ENCODE measurements at regions not wholly inside any gene's neighbourhood (a gene's known extent, or its start where the extent isn't known, plus 50 kb on each side); places are given as distances from the start of the nearest gene placed in this dataset.
"Not testable (repeated sequence)": the region's sequence is repeated elsewhere in the genome, so short reads cannot be mapped to it uniquely, and the experiment has no call there.

DNA sequence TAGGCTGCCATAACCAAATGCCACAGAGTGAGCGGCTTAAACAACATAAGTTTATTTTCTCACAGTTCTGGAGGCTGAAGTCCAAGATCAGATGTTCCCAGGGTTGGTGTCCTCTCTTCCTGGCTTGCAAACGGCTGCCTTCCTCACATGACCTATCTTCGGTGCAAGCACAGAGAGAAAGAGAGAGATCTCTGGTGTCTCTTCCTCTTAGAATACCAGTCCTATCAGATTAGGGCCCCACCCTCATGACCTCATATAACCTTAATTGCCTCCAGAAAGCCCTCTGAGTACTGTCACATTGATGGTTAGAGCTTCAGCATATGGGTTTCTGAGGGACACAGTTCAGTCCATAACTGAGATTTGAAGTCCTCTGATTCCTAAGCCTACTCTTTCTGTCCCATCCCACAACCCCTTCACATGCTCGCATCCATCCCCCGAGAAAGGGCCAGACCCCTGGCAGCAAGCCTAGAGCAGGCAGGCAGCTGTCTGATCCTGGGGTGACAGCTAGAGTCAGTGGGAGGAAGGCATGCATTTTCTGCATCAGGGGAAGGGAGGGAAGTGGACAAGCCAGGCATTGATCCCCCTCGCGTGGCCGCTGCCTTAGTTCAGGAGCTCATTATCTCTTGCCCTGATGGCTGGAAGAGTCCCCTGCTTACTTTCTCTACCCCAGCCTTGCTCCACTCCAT, 114.1 kb downstream of the FAR1 start:
- DNase-seq: no peak

DNA sequence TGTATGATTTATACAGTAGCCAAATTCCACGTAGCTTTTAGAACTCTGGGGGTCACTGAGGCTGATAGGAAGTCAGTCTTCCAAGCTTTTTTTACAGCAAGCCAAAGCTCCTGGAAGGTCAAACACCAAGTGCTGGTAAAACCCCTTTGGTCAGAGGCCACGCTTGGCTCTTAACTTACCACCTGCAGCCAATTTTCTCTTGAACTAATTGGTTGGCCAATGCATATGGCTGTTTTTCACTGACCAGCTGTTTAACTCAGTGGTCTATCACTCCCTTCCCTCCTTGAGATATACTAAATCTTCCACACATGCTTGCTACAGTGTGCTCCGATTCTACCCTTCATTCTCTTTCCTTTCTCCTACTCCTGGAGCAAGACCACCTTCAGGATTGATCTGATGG, 116.0 kb downstream of the FAR1 start:
- no peak for DNase-seq

DNA sequence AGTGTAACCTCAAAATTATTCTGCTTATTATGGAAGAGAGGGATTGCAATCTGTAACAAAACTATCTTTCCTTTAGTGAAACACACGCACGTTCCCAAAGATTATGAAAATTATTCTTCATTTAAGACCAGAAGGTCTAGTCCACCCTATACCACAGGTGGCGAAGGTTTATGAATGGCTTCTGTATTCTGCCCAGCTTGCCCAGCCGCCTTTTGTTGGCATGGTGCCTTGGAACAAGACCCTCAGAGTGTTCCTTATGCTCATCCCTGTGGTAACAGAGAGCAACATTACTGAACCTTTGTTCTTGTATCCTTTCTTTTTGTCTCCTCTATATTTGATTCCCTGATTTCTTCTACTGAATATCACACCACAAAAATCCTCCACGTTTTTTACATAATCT, 116.4 kb downstream of the FAR1 start:
- no peak for DNase-seq

DNA sequence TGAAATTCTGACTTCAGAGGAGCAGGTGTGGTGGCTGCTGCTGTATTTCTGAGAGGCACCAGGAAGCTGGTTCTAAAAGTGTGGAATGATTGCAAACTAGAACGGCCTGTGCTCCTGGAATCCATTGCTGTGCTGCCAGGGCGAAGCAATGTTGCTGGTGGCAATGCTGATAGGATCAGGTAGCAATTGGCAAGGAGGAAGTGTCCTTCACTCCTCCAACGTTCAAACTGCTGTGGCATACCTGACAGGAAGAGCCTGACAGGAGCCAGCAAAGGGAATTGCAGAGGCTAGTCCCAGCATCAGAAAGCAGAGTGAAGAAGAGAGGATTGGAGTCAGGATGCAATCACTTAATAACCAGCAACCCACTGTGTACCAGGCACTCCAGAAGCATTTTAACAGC, 118.2 kb downstream of the FAR1 start:
- DNase-seq: no peak

DNA sequence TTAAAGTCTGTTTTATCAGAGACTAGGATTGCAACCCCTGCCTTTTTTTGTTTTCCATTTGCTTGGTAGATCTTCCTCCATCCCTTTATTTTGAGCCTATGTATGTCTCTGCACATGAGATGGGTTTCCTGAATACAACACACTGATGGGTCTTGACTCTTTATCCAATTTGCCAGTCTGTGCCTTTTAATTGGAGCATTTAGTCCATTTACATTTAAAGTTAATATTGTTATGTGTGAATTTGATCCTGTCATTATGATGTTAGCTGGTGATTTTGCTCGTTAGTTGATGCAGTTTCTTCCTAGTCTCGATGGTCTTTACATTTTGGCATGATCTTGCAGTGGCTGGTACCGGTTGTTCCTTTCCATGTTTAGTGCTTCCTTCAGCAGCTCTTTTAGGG, 129.1 kb downstream of the FAR1 start:
- not testable (repeated sequence) for DNase-seq

DNA sequence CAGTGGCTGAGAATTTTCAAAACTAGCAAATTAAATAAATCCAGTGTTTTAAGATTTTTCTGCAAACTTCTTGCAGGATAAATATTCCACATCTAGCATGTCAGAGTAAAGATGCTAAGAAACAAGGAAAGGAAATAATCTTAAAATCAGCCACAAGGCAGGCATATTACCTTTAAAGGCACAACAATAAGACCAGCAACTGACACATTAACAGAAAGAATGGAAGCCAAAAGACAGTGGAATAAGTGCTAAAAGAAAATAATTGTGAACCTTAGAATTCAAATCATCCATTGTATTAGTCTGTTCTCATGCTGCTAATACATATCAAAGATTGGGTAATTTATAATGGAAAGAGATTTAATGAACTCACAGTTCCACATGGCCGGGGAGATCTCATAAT, 132.4 kb downstream of the FAR1 start:
- no peak for DNase-seq

DNA sequence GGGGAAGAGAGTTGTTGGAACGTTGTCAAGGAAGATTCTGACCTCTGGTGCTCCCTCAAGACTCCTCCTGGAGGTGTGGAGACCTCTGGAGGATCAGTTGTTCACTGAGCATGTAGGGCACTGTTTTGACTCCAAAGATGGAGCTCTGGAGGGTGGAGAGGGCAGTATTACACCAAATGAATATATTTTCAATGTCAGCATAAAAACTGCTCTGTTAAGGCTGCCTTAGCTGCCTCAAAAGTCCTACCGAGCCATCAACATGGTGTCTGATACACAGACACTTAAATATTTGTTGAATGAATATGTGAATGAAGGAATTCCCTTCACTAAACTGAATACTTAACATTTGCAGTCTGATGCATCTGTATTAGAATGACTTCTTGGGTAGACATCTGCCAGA, 144.2 kb upstream of the SPON1 start:
- no peak for DNase-seq

DNA sequence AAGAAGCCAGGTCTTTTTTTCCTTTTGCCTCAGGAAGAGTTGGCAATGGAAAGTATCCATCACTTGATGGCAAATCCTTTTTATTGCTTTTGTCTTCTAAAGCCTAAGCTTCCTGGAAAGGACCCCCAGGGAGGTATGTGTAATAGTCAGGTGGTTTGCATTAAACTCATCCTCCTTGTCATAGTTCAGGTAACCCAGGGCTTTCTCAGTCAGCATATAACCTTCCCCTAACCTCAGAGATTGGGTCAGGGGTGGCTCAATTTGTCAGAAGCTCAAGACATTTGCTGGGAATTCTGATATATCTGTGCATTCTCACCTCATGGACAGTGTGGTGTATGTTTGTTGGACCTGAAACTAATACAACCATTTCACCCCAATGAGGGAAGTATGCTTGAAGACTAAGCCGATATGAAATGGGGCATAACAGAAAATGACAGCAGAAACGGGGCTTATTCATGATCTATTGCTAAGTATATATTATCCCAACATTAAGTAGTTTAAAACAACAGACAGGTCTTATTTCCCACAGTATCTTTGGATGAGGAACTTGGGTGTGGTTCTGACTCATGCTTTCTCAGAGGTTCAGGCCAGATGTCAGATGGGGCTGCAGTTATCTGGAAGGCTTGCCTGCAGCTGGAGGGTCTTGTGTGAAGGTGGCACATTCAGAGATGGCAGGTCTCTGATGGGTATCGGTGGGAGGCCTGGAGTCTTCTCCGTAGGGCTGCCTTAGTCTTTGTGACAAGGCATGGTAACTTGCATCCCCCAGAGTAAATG, 135.8 kb upstream of the SPON1 start:
- no peak for DNase-seq

DNA sequence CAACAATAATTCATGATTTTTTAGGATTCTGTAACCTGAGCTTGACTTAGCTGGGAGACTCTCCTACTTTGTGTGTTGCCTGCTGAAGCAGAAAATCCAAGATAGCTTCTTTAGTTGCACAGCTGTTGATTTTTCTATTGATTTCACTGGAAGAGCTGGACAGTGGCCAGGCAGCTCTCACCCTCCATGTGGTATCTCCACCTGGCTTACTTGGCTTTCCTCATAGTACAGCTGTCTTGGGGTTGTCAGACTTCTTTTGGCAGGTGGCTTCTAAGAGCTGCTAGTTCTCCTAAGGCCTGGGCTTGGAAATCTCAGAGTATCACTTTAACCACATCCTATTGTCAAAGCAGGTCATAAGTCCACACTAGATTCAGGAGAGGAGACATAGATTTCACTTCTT, 130.8 kb upstream of the SPON1 start:
- no peak for DNase-seq

DNA sequence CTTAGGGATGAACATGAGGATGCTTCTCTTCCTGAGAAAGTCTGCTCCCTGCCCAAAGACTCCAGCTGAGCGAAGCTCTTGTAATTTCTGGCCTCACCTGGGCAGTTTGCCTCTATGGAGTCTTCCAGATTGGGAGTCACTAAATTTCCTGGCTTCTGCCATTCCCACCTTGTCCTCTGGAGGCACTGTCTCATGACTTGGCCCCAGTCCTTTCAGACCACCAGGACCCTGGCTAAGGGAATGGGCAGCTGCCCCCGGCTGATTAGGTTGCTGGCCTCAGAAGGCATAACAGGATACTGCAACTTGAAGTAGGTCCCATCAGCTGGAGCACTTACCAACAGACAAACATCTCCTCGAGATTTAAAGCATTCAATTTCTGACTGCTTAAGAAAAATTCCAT, 128.1 kb upstream of the SPON1 start:
- DNase-seq: no peak

DNA sequence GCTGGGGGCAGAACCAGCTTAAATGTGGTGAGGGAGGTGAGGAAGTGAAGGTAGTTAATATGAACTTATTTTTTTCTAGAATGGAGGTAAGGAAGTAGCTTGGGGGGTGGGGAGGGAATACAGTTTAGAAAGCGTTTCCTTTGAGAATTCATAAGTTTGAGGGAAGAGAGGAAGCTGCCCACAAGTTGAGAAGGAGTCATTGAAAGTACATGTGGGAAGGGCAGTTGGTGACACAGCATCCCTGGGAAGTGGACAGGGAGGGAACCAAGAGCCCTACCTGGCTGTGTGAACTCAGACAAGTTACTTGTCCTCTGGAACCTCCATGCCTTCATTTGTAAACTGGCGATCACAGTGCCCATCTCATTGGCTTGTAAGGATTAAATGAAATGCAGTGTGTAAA, 125.9 kb upstream of the SPON1 start:
- no peak for DNase-seq

DNA sequence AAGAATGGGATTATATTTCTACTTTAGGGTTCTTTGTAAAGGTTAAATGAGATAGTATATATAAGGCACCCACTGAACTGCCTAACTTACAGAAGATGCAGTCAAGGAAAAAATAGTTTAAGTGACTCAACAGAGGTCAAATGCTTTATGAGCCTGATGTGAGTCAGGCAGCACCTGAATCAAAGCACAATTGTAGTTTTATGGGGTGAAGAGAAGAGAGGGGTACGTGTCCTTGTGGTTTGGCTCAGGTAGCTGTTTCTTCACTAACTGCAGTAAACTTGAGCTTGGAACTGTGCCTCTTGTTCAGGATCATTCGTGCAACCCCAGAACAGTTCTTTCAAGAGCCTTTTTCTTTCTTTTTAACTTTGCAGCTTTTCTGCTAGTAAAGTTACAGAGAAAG, 125.2 kb upstream of the SPON1 start:
- no peak for DNase-seq

DNA sequence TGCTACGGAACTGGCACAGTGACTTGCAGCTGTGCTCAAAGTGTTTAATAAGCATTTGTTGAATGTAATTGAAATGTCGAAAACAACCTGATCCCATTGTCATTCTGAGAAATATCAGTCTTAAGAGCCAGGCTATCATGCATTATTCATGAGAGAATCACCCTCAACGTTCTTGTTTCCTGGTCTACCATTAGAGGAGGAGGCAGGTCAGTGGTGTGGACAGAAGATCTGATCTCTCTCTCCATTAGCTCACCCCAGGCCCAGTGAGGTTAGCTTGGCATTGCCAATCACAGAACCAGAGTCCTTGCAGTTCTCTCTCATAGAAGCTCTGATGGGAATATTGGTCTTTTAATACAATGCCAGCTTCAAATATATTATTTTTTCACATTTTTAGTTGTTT, 121.1 kb upstream of the SPON1 start:
- no peak for DNase-seq

DNA sequence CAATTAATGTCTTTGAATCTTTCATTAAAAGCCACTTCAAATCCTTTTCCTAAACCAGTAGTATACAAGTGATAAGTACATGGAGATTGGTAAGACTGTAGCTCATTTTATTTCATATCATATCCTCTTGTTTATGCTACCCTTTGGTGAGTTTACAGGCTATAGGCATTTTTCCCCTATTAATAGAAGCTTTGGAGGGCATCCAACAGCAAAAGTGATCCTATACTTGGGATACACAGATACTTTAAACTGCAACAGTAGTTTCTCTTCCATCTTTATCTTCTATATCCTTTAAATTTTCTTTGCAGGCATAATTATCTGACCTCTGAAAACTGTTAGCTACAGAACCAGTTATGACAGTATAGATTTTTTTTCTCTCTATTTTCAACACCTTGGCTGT, 114.5 kb upstream of the SPON1 start:
- no peak for DNase-seq

DNA sequence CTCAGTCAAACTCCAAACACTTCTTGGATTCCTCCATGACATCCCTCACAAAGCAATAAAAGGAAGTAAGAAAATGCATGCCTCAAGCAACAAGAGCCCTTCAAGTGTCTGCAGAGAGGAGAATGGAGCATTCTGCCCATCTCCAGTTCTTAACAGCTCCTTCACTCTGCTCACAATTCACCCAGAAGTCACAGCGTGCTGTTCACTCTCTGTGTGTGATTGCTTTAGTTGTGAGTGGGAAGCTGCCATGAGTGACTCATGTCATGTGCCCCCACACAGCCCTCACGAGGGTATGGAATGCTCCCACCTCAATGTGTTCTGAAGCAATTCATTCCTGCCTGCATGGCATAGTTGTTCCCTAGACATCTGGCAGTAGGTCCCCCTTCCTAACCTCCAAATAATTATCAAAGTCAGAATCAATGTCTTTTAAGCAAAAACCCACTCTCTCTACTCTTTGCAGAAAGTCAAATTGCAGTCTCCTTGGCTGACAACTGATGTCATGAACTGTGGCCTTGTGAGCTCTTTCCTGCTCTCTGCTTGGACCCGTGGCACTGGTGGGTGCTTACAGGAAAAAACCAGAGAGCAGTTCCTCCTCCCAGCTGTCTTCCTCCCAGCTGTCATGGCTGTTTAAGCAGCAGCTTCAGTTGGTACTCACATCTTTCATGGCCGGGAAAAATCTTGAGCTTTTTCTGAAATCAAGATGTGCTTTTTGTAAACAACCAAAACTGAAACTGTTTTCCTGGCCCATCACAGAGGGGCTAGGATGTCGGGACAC, 112.1 kb upstream of the SPON1 start:
- DNase-seq: peak in 17 of 56 donors; percentile 5 to 53 (median 28)

DNA sequence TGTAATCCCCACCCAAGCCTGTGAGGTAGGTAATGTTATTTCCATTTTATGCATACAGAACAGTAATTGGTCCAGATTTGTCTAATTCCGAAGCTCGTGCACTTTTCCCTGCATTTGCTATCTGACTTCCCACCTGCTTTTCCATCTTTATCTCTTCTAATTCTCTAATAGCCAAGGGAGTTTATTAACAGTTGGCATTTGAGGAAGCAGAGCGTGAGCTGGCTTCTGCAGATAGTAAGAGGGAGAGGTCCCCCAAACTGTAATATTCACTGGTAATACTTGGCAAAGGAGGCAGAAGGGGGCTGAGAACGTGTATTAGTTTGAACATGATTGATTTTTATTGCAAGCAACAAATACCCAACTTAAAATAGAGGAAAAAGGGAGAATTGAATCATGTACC, 110.8 kb upstream of the SPON1 start:
- no peak for DNase-seq

DNA sequence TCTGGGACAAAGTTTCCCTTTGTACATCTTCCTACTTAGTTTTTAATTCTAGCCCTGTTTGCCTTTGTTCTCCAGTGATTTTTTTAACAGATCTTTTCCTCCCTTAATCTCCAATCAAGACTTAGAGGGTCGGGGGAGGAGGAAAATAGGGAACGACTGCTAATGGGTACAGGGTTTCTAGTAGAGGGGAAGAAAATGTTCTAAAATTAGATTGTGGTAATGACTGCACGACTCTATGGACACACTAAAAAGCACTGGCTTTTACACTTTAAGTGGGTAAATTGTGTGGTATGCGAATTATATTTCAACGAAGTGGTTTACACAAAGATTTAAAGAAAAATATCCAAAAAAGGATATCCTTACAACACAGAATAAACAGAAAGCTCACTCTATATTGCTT, 110.0 kb upstream of the SPON1 start:
- no peak for DNase-seq

DNA sequence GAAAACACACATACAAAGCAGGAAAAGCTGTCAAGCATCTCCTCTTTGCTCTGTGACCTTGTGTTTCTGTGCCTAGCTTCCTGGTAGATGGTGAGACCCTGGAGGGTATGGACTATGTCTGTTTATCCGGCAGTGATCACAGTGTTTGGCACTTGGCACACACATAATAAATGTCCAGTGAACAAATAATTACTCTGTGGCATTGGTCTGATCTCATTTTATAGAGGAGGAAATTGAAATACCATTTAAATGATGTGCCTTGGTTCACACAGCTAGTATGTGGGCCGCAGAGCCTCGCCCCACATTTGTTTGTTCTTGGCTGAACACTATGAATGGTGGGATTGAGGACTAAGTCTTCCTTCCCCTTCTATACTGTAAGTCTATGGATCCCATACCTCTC, 104.7 kb upstream of the SPON1 start:
- no peak for DNase-seq

DNA sequence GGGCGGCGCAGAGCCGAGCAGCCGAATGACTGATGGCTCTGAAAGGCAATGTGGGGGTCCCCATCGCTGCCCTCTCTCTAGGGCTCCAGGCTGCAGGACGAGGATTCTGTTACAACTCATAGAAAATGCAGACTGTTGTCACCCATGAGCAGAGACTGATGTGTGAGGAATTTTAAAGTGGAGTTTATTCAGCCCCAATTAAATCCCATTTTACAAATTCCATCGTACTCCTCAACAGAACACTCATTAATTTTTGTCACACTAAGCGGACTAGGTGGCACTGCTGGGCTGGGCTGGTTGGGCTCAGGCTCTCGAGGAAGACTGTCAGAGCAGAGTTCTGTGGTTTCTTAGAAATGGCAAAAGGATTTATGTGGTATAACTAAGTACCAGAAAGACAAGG, 102.6 kb upstream of the SPON1 start:
- DNase-seq: peak in 15 of 56 donors; percentile 4 to 63 (median 32)

DNA sequence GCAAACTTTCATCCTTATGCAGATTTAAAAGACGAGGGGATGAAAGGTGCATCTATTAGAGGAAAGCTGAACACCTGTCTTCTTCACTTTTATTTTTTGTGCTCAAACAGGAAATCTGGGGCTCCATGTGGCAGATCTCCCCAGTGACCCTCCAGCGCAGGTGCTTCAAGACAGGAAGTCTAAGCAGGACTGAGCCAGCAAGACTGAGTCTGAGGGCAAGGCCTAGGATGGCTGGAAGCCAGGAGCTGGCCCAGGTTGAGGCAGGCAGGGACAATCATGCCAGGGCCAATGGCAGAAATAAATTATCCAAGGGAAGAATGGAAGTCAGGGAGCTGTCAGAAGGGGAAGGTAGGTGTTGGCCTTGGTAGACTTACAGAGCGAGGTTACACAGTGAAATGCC, 101.1 kb upstream of the SPON1 start:
- no peak for DNase-seq

DNA sequence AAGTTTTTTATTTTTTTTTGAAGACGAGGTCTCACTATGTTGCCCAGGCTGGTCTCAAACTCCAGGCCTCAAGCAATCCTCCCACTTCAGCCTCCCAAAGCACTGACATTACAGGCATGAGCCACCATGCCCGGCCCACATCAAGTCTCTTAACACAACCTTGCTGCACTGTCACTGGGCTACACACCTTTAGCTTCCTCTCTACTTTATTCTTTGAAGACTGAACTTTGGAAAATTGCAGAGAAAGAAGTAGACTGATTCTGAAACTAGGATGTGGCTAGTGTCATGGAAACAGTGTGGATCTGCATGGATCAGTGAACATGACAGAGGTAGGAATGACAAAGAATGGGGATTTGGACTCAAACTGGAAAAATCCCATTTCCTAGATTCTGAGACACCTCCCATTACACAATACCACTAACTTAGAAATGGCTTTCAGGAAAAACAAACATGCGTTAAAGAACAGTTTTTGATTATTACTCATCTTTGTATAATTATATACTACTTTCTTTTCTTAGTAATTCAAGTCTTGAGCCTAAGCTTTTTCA, 99.6 kb upstream of the SPON1 start:
- no peak for DNase-seq

DNA sequence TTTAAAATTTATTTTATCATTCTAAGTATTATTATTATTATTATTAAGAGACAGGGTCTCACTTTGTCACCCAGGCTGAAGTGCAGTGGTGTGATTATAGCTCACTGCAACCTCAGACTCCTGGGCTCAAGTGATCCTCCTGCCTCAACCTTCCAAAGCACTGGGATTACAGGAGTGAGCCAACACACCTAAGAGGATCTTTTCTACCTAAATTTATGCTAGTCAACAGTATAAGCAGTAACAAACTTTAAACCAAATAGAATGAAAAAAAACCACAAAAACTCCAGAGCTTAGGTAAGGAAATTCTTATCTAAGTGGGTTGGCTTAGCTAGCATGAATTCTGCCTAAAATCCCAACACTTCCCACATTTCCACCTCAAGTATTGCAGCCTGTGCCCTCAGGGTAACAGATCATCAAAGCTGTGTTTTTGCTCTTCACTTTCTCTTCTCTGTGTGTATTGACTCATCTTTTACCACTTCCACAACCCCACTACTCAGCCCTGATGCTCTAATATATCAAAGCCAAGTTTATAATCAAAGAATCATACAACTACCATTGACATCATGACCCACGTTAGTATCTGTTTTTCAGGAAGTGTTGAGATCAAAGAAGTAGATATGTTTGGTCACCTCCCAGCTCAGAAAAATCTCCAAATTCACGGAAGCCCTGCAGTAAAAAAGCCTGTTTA, 93.7 kb upstream of the SPON1 start:
- no peak for DNase-seq
